PC-3 (cell line): ENCODE measurements at regions not wholly inside any gene's neighbourhood (a gene's known extent, or its start where the extent isn't known, plus 50 kb on each side); places are given as distances from the start of the nearest gene placed in this dataset.
"Not testable (repeated sequence)": the region's sequence is repeated elsewhere in the genome, so short reads cannot be mapped to it uniquely, and the experiment has no call there.

Source experiments
- ATAC-seq: fragments of 200-7000 bp; cut with Tn5 transposase; 2 replicates; pipeline ENCODE4 v1.9.1; 2020; ENCODE audit warnings: mild to moderate bottlenecking, moderate library complexity
- BruUV-seq: library from RNA; stranded (reverse); fragments of 400-500 nt; replicated peaks from 2 replicates; lab custom pipeline; 2021; lab: Mats Ljungman, UMichigan
- CTCF ChIA-PET: fragments of 300-600 bp; sonication (Branson Sonifier 250); formaldehyde crosslinking; loops from one replicate; lab custom pipeline; 2022; ENCODE audit warnings: antibody characterized with exemption; lab: Charles Lee
- POLR2A ChIA-PET: fragments of 300-600 bp; sonication (Branson Sonifier 250); formaldehyde crosslinking; loops from one replicate; lab custom pipeline; 2022; ENCODE audit warnings: antibody characterized with exemption; ENCODE audit not compliant: unreplicated experiment; lab: Charles Lee
- DNase-seq: peaks from one replicate; pipeline ENCODE4 v3.0.0-alpha.2; 2015
- H2AFZ ChIP-seq: fragments of 300-600 bp; sonication (generic); 2 replicates; pipeline ENCODE4 v1.6.0; 2016; ENCODE audit warnings: antibody characterized with exemption, low read length
- H3F3A ChIP-seq: fragments of 300-600 bp; sonication (generic); one replicate; pipeline ENCODE4 v1.6.0; 2017; ENCODE audit warnings: antibody characterized with exemption, low read length, control low read depth, mild to moderate bottlenecking; ENCODE audit not compliant: unreplicated experiment
- H3K27ac ChIP-seq: fragments of 300-600 bp; sonication (generic); 2 replicates; pipeline ENCODE4 v1.5.1; 2016; ENCODE audit warnings: mild to moderate bottlenecking, low read length
- H3K27me3 ChIP-seq: fragments of 300-600 bp; sonication (generic); 2 replicates; pipeline ENCODE4 v1.6.1; 2016; ENCODE audit warnings: low read length, mixed read lengths
- H3K36me3 ChIP-seq: fragments of 300-600 bp; sonication (generic); 2 replicates; pipeline ENCODE4 v1.6.1; 2016; ENCODE audit warnings: low read depth, mixed run types, low read length, mixed read lengths
- H3K4me1 ChIP-seq: fragments of 300-600 bp; sonication (generic); 2 replicates; pipeline ENCODE4 v1.5.1; 2016; ENCODE audit warnings: low read length; ENCODE audit not compliant: insufficient read depth
- H3K4me2 ChIP-seq: fragments of 300-600 bp; sonication (generic); 2 replicates; pipeline ENCODE4 v1.6.0; 2016; ENCODE audit warnings: low read length
- H3K4me3 ChIP-seq: fragments of 300-600 bp; sonication (generic); 2 replicates; pipeline ENCODE4 v1.5.1; 2016; ENCODE audit warnings: mild to moderate bottlenecking, low read length, mixed read lengths
- H3K79me2 ChIP-seq: fragments of 300-600 bp; sonication (generic); 2 replicates; pipeline ENCODE4 v1.6.1; 2017; ENCODE audit warnings: low read length, mixed read lengths
- H3K9ac ChIP-seq: fragments of 300-600 bp; sonication (generic); 2 replicates; pipeline ENCODE4 v1.6.0; 2016; ENCODE audit warnings: mild to moderate bottlenecking, low read length
- H3K9me2 ChIP-seq: fragments of 300-600 bp; sonication (generic); replicated peaks from 2 replicates; pipeline ENCODE4 v1.6.1; 2016; ENCODE audit warnings: mixed run types, low read length, mixed read lengths
- H3K9me3 ChIP-seq: fragments of 300-600 bp; sonication (generic); 2 replicates; pipeline ENCODE4 v1.6.1; 2016; ENCODE audit warnings: low read length, mixed read lengths
- H4K20me1 ChIP-seq: fragments of 300-600 bp; sonication (generic); 2 replicates; pipeline ENCODE4 v1.6.1; 2016; ENCODE audit warnings: low read length, mixed read lengths
- intact Hi-C: fragments of 100-400 bp; cut with micrococcal nuclease; formaldehyde crosslinking; loops from 2 replicates; pipeline ENCODE4 v1.9.0; 2023

DNA sequence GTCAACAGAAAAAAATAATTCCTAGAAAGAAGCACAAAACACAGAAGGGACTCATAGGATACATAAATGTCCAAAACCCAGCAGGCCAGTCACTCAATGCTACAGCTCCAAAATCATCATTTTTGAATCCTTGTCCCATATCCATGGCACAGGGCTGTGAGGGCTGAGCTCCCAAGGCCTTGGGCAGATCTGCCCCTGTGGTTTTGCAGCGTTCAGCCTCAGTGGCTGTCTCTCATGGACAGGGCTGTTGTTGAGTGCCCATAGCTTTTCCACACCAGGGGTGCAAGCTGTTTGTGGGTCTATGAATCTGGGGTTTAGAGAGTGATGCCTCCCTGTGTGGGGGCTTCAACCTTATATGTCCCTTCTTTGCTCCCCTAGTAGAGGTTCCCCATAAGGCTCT, 243.2 kb downstream of the CWH43 start:
- H2AFZ ChIP-seq, BruUV-seq, intact Hi-C loops, H3K4me1 ChIP-seq, H3K9ac ChIP-seq, H3K9me2 ChIP-seq, POLR2A ChIA-PET, H3K9me3 ChIP-seq, H3K27me3 ChIP-seq, H3F3A ChIP-seq, ATAC-seq, H3K4me2 ChIP-seq, CTCF ChIA-PET, H3K36me3 ChIP-seq, H3K27ac ChIP-seq, H3K4me3 ChIP-seq, H3K79me2 ChIP-seq, H4K20me1 ChIP-seq, DNase-seq: not testable (repeated sequence)

DNA sequence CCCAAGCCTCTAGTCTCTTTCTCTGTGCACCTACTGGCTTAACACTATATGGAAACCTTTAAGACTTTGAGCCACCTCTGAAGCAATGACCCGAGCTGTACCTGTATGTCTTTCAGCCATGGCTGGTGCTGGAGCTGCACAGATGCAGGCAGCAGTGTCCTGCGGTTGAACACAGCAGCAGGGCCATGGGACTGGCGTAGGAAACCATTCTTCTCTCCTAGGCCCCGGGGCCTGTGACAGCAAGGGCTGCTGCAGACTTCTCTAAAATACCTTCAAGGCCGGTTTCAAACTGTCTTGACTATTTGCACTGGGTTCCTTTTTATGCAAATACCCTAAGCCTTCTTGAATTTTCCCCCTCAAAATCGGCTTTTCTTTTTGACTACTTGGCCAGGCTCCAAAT, 243.6 kb downstream of the CWH43 start:
- H2AFZ ChIP-seq, H3K9ac ChIP-seq, DNase-seq, H4K20me1 ChIP-seq, H3K4me1 ChIP-seq, H3K9me2 ChIP-seq, H3K27ac ChIP-seq, H3K9me3 ChIP-seq, ATAC-seq, H3K27me3 ChIP-seq, H3K4me3 ChIP-seq, H3F3A ChIP-seq, CTCF ChIA-PET, H3K4me2 ChIP-seq, H3K79me2 ChIP-seq, H3K36me3 ChIP-seq, BruUV-seq, intact Hi-C loops, POLR2A ChIA-PET: not testable (repeated sequence)

DNA sequence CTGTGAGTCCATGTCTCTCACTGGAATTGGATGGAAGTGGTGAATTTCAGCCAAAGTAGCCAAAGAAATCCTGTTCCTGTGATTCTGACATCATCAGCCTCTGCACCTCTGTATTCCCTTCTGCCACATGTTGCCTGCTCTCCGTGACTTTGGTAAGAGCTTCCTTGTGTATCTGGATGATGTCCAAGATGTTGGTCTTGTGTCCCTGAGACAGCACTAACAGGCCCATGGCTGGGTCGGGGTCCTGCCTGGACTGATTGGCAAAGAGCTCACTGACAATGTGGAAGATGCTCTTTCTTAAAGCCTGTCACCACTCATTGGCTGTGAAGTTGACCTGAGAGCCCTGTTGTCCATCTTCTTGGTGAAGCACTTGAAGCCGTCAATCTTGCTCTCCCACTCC, 247.3 kb downstream of the CWH43 start:
- H4K20me1 ChIP-seq, H3K36me3 ChIP-seq, H3F3A ChIP-seq, ATAC-seq, H3K4me2 ChIP-seq, H3K9me2 ChIP-seq, H2AFZ ChIP-seq, CTCF ChIA-PET, H3K79me2 ChIP-seq, DNase-seq, H3K9me3 ChIP-seq, H3K9ac ChIP-seq, POLR2A ChIA-PET, BruUV-seq, H3K27ac ChIP-seq, H3K4me1 ChIP-seq, H3K27me3 ChIP-seq, H3K4me3 ChIP-seq, intact Hi-C loops: not testable (repeated sequence)

DNA sequence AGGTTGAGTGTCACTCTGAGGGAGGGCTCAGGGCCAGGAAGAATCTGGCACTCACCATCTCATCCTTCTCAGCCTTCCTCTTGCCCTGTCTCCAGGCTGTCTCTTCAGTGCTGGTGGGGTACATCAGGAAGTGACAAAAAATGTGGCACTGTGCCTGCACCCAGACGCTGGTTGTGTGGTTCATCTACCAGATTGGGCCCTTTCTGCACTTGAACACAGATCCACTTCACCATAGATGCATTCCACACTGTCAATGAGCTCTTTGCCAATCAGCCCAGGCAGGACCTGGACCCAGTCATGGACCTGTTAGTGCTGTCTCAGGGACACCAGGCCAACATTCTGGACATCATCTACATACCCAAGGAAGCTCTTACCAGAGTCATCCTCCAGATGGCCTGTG, 247.7 kb downstream of the CWH43 start:
- CTCF ChIA-PET, H3K27ac ChIP-seq, H3K4me3 ChIP-seq, H2AFZ ChIP-seq, POLR2A ChIA-PET, H3K79me2 ChIP-seq, H3K9me3 ChIP-seq, ATAC-seq, H4K20me1 ChIP-seq, BruUV-seq, H3K4me2 ChIP-seq, H3K27me3 ChIP-seq, H3F3A ChIP-seq, H3K36me3 ChIP-seq, H3K9ac ChIP-seq, intact Hi-C loops, H3K9me2 ChIP-seq, H3K4me1 ChIP-seq, DNase-seq: not testable (repeated sequence)

DNA sequence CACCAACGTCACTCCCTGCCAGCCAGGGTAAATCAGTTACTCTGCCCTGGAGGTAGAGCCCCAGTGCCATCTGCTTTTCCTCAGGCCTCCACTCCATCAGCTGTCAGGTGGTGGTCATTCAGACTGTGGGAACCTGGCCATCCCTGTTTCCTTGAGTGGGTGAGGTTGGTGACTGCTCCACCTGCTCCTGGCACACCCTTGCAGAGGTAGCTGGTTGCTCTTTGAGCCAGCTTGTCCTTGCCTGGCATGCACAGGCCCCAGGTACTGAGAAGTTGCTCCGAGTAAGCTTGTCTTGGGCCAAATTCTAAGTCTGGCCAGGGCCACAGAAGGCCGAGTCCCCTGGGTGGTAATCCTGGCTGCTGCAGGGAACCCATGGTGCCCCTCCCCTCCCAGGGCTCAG, 248.3 kb downstream of the CWH43 start:
- ATAC-seq, H3K27ac ChIP-seq, POLR2A ChIA-PET: not testable (repeated sequence)

DNA sequence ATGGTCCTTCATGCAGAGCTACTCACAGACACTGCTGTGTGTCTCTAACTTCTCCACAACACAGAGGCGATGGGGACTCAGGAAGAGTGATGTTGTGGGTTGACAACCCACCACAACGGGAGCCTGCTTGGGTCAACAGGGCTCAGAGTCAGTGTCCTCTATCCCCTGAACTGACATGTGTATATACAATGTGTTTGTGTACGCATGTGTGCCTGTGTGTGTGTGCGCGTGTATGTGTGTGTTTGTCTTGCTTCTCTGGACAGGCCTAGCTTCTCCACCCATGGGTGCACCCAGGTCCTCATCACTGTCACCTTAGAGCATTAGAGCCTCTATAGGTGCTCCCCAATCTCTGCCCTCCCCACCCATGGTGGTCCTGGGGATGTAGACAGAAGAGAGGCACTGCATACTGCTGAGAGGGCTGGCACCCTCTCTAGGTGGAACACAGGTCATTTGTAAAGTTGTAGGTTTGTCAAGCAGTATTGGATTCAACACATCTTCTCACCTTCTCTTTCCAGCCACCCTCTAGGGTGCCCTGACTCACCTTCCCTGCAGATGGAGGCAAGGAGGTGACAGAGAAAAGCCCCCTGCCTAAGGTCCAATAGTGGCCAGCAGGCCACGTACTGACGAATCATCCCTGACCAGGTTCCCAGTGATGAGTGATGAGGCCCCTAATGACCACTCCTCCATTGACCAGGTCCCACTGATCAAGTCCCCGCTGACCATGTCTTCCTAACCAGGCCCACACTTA, 249.5 kb downstream of the CWH43 start:
- H3F3A ChIP-seq, H3K4me3 ChIP-seq, H3K4me2 ChIP-seq, DNase-seq, H3K9ac ChIP-seq, H3K79me2 ChIP-seq, H3K36me3 ChIP-seq, H3K4me1 ChIP-seq, CTCF ChIA-PET, H4K20me1 ChIP-seq, H3K27ac ChIP-seq, H3K9me2 ChIP-seq, POLR2A ChIA-PET, H3K27me3 ChIP-seq, intact Hi-C loops, ATAC-seq, BruUV-seq, H2AFZ ChIP-seq, H3K9me3 ChIP-seq: not testable (repeated sequence)

More for the DNA sequence above, 248.3 kb downstream of the CWH43 start:
- H3K4me1 ChIP-seq, intact Hi-C loops, CTCF ChIA-PET, H3F3A ChIP-seq, H3K4me2 ChIP-seq, H3K9me3 ChIP-seq, H2AFZ ChIP-seq, H3K27me3 ChIP-seq, H3K4me3 ChIP-seq, H4K20me1 ChIP-seq, H3K36me3 ChIP-seq, H3K79me2 ChIP-seq, BruUV-seq, DNase-seq, H3K9me2 ChIP-seq, H3K9ac ChIP-seq: not testable (repeated sequence)

DNA sequence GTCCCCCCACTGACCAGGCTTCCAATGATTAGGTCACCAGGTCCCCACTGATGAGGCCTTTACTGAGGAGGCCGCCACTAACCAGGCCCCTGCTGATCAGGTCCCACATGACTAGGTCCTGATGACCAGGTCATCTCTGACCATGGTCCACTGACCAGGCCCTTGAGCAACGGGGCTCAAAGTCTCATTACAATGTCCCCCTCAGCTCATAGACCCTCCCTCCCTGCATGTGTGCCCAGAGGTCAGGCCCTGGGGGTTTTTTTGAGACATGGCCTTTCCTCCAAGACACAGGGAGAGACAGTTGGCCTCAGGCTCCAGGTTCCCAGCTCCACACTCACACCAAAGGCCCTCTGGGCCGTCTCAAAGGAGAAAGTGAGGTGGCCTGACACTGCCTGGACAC, 250.4 kb downstream of the CWH43 start:
- H3K27ac ChIP-seq, intact Hi-C loops, H3K9ac ChIP-seq, H2AFZ ChIP-seq, ATAC-seq, H3K4me1 ChIP-seq, H3F3A ChIP-seq, H3K9me2 ChIP-seq, H3K4me3 ChIP-seq, CTCF ChIA-PET, BruUV-seq, H3K27me3 ChIP-seq, H3K79me2 ChIP-seq, H3K9me3 ChIP-seq, H3K36me3 ChIP-seq, H4K20me1 ChIP-seq, H3K4me2 ChIP-seq, DNase-seq, POLR2A ChIA-PET: not testable (repeated sequence)
